HG03354 (cell line): ENCODE measurements at regions not wholly inside any gene's neighbourhood (a gene's known extent, or its start where the extent isn't known, plus 50 kb on each side); places are given as distances from the start of the nearest gene placed in this dataset.

Experiments
- ATAC-seq: cut with Tn5 transposase; IDR thresholded peaks from one replicate; pipeline ENCODE4 v1.9.1; 2021; ENCODE audit warnings: mild to moderate bottlenecking; ENCODE audit not compliant: unreplicated experiment, poor library complexity, severe bottlenecking

- ATAC-seq = no peak
Observed at GRCh38 chr11:106395716-106396349, 318.4 kb downstream of the AASDHPPT start.

GRCh38 chr11:106397787-106398501 lies 320.5 kb downstream of the AASDHPPT start:
- no peak for ATAC-seq

- ATAC-seq = no peak
Observed at GRCh38 chr11:106398502-106399075, 321.1 kb downstream of the AASDHPPT start.

- ATAC-seq = no peak
Observed at GRCh38 chr11:106399076-106399511, 321.6 kb downstream of the AASDHPPT start.

GRCh38 chr11:106399624-106400023 lies 322.2 kb downstream of the AASDHPPT start:
- no peak for ATAC-seq

- ATAC-seq = no peak
Observed at GRCh38 chr11:106400949-106401570, 323.6 kb downstream of the AASDHPPT start.

- ATAC-seq = no peak
Observed at GRCh38 chr11:106403751-106404150, 326.3 kb downstream of the AASDHPPT start.

- ATAC-seq = no peak
Observed at GRCh38 chr11:106409222-106409621, 331.8 kb downstream of the AASDHPPT start.

GRCh38 chr11:106409671-106410070 lies 332.2 kb downstream of the AASDHPPT start:
- no peak for ATAC-seq

GRCh38 chr11:106410902-106411301 lies 333.4 kb downstream of the AASDHPPT start:
- ATAC-seq = no peak

GRCh38 chr11:106413222-106413621 lies 335.8 kb downstream of the AASDHPPT start:
- ATAC-seq = no peak

GRCh38 chr11:106415510-106415909 lies 338.0 kb downstream of the AASDHPPT start:
- no peak for ATAC-seq

GRCh38 chr11:106418791-106419190 lies 341.3 kb downstream of the AASDHPPT start:
- ATAC-seq = no peak

- no peak for ATAC-seq
Observed at GRCh38 chr11:106420048-106420665, 342.7 kb downstream of the AASDHPPT start.

- no peak for ATAC-seq
Observed at GRCh38 chr11:106420686-106421085, 343.2 kb downstream of the AASDHPPT start.

- ATAC-seq = no peak
Observed at GRCh38 chr11:106421676-106422292, 344.3 kb downstream of the AASDHPPT start.

- no peak for ATAC-seq
Observed at GRCh38 chr11:106422583-106422982, 345.1 kb downstream of the AASDHPPT start.

- no peak for ATAC-seq
Observed at GRCh38 chr11:106424111-106424510, 346.6 kb downstream of the AASDHPPT start.

- no peak for ATAC-seq
Observed at GRCh38 chr11:106425819-106426218, 348.4 kb downstream of the AASDHPPT start.

- ATAC-seq = no peak
Observed at GRCh38 chr11:106426696-106427095, 349.2 kb downstream of the AASDHPPT start.
